HFFc6 (cell line): ENCODE measurements at regions not wholly inside any gene's neighbourhood (a gene's known extent, or its start where the extent isn't known, plus 50 kb on each side); places are given as distances from the start of the nearest gene placed in this dataset.
"Not testable (repeated sequence)": the region's sequence is repeated elsewhere in the genome, so short reads cannot be mapped to it uniquely, and the experiment has no call there.

ENCODE experiments used
- DNase-seq: peaks from one replicate; pipeline ENCODE4 v3.0.0-alpha.2; 2018
- H3K27ac Mint-ChIP-seq: 2 replicates; pipeline ENCODE4 v1.8.0; 2020; ENCODE audit warnings: mild to moderate bottlenecking, mixed read lengths
- H3K27me3 Mint-ChIP-seq: 2 replicates; pipeline ENCODE4 v1.8.0; 2021; ENCODE audit warnings: mild to moderate bottlenecking, moderate library complexity, mixed read lengths; ENCODE audit not compliant: insufficient read depth
- H3K36me3 Mint-ChIP-seq: 2 replicates; pipeline ENCODE4 v1.8.0; 2021; ENCODE audit warnings: low read depth, mixed read lengths
- H3K4me1 Mint-ChIP-seq: 2 replicates; pipeline ENCODE4 v1.8.0; 2020; ENCODE audit warnings: low read depth, mixed read lengths
- H3K4me3 Mint-ChIP-seq: 2 replicates; pipeline ENCODE4 v1.8.0; 2020; ENCODE audit warnings: mild to moderate bottlenecking, moderate library complexity, mixed read lengths
- H3K9me3 Mint-ChIP-seq: 2 replicates; pipeline ENCODE4 v1.8.0; 2020; ENCODE audit warnings: mild to moderate bottlenecking, mixed read lengths
- CTCF ChIP-seq: fragments of 200-600 bp; sonication (generic); IDR thresholded peaks from 2 replicates; pipeline ENCODE4 v1.5.0; 2021; ENCODE audit warnings: antibody characterized with exemption, mild to moderate bottlenecking

GRCh38 chr6:137389150-137389704 is 105.0 kb downstream of the OLIG3 start:
- Mint-ChIP-seq H3K4me3 (no peak overlapping the region), H3K4me1 (no peaks in the 10 kb centered on the region), H3K9me3 (peaks cover 8% of the 10 kb centered on the region), H3K36me3 (no peaks in the 10 kb centered on the region), H3K27ac (no peak overlapping the region), H3K27me3 (peaks cover 4% of the 10 kb centered on the region)
- no peak for DNase-seq
- no peak for TF ChIP-seq CTCF

GRCh38 chr6:137387096-137387764 is 107.0 kb downstream of the OLIG3 start:
- H3K36me3 Mint-ChIP-seq: no peaks in the 10 kb centered on the region
- H3K4me3 Mint-ChIP-seq: no peak overlapping the region
- peaks cover 14% of the 10 kb centered on the region for H3K9me3 Mint-ChIP-seq
- no peak for DNase-seq
- H3K27ac Mint-ChIP-seq: no peak overlapping the region
- TF ChIP-seq CTCF: no peak
- H3K4me1 Mint-ChIP-seq: no peaks in the 10 kb centered on the region
- peaks cover 4% of the 10 kb centered on the region for H3K27me3 Mint-ChIP-seq

GRCh38 chr6:137383287-137383686 is 110.9 kb downstream of the OLIG3 start:
- H3K36me3 Mint-ChIP-seq, H3K4me1 Mint-ChIP-seq, H3K27ac Mint-ChIP-seq, H3K27me3 Mint-ChIP-seq, DNase-seq, H3K4me3 Mint-ChIP-seq: not testable (repeated sequence)
- peaks cover 16% of the 10 kb centered on the region for H3K9me3 Mint-ChIP-seq

GRCh38 chr6:137378090-137378369 is 116.2 kb downstream of the OLIG3 start:
- no peak for TF ChIP-seq CTCF
- Mint-ChIP-seq H3K27me3 (no peaks in the 10 kb centered on the region), H3K4me1 (no peaks in the 10 kb centered on the region)

GRCh38 chr6:137373296-137373695 is 120.9 kb downstream of the OLIG3 start:
- Mint-ChIP-seq H3K27ac (no peak overlapping the region), H3K9me3 (peaks cover 7% of the 10 kb centered on the region), H3K4me1 (no peaks in the 10 kb centered on the region), H3K27me3 (no peaks in the 10 kb centered on the region), H3K36me3 (no peaks in the 10 kb centered on the region), H3K4me3 (no peak overlapping the region)
- no peak for TF ChIP-seq CTCF
- no peak for DNase-seq

More at GRCh38 chr6:137378090-137378369, 116.2 kb downstream of the OLIG3 start:
- H3K4me3 Mint-ChIP-seq: no peak overlapping the region
- no peaks in the 10 kb centered on the region for H3K36me3 Mint-ChIP-seq
- H3K9me3 Mint-ChIP-seq: peaks cover 13% of the 10 kb centered on the region
- DNase-seq: no peak
- no peak overlapping the region for H3K27ac Mint-ChIP-seq

GRCh38 chr6:137372532-137372931 is 121.7 kb downstream of the OLIG3 start:
- no peaks in the 10 kb centered on the region for H3K27me3 Mint-ChIP-seq
- H3K27ac Mint-ChIP-seq: no peak overlapping the region
- no peak for DNase-seq
- no peak for TF ChIP-seq CTCF
- no peak overlapping the region for H3K4me3 Mint-ChIP-seq
- H3K36me3 Mint-ChIP-seq: no peaks in the 10 kb centered on the region
- H3K4me1 Mint-ChIP-seq: no peaks in the 10 kb centered on the region
- no peaks in the 10 kb centered on the region; the same call in 1 of the 2 replicates for H3K9me3 Mint-ChIP-seq
